GM21447 (cell line): ENCODE measurements at regions not wholly inside any gene's neighbourhood (a gene's known extent, or its start where the extent isn't known, plus 50 kb on each side); places are given as distances from the start of the nearest gene placed in this dataset.

Experiments used
- ATAC-seq: cut with Tn5 transposase; IDR thresholded peaks from one replicate; pipeline ENCODE4 v1.9.1; 2021; ENCODE audit not compliant: unreplicated experiment

- no peak for ATAC-seq
Observed at GRCh38 chr15:94021621-94022320, 209.6 kb upstream of the MCTP2 start.

GRCh38 chr15:94019062-94019461 lies 212.3 kb upstream of the MCTP2 start:
- ATAC-seq, result no peak

GRCh38 chr15:94015324-94015723 lies 216.0 kb upstream of the MCTP2 start:
- ATAC-seq, result no peak

- ATAC-seq, result no peak
Observed at GRCh38 chr15:94008104-94009074, 223.0 kb upstream of the MCTP2 start.

GRCh38 chr15:94004697-94005096 lies 226.7 kb upstream of the MCTP2 start:
- ATAC-seq, result no peak

GRCh38 chr15:94002041-94002440 lies 229.3 kb upstream of the MCTP2 start:
- no peak for ATAC-seq

GRCh38 chr15:94001255-94001801 lies 230.0 kb upstream of the MCTP2 start:
- no peak for ATAC-seq

GRCh38 chr15:94000606-94001005 lies 230.8 kb upstream of the MCTP2 start:
- ATAC-seq, result no peak

GRCh38 chr15:93997071-93997658 lies 234.2 kb upstream of the MCTP2 start:
- no peak for ATAC-seq

GRCh38 chr15:93989440-93989998 lies 241.8 kb upstream of the MCTP2 start:
- ATAC-seq, result no peak

- ATAC-seq, result peak; percentile 74
Observed at GRCh38 chr15:93987068-93987467, 244.3 kb upstream of the MCTP2 start.

- ATAC-seq, result no peak
Observed at GRCh38 chr15:93986400-93986984, 244.9 kb upstream of the MCTP2 start.

- no peak for ATAC-seq
Observed at GRCh38 chr15:93985925-93986324, 245.4 kb upstream of the MCTP2 start.

GRCh38 chr15:93985176-93985575 lies 246.2 kb upstream of the MCTP2 start:
- no peak for ATAC-seq

- no peak for ATAC-seq
Observed at GRCh38 chr15:93983526-93983925, 247.8 kb upstream of the MCTP2 start.

- ATAC-seq, result no peak
Observed at GRCh38 chr15:93982226-93982727, 249.1 kb upstream of the MCTP2 start.

GRCh38 chr15:93981706-93982105 lies 249.7 kb upstream of the MCTP2 start:
- no peak for ATAC-seq

GRCh38 chr15:93980261-93980911 lies 251.0 kb upstream of the MCTP2 start:
- ATAC-seq, result no peak

GRCh38 chr15:93974804-93975481 lies 256.4 kb upstream of the MCTP2 start:
- no peak for ATAC-seq
